Muscle of leg (tissue), 3 donors: ENCODE measurements at regions not wholly inside any gene's neighbourhood (a gene's known extent, or its start where the extent isn't known, plus 50 kb on each side); places are given as distances from the start of the nearest gene placed in this dataset.

Source experiments
- DNase-seq: peaks from one replicate; pipeline ENCODE4 v3.0.0; 2013
- H3K27ac ChIP-seq: one replicate; pipeline ENCODE4 v1.5.1; 2013; ENCODE audit warnings: mild to moderate bottlenecking, low read length, control low read depth
- H3K27me3 ChIP-seq: one replicate; pipeline ENCODE4 v1.6.1; 2013; ENCODE audit warnings: low read length; ENCODE audit not compliant: control insufficient read depth, insufficient read depth
- H3K36me3 ChIP-seq: one replicate; pipeline ENCODE4 v1.6.1; 2013; ENCODE audit warnings: low read length; ENCODE audit not compliant: control insufficient read depth, insufficient read depth
- H3K4me1 ChIP-seq: one replicate; pipeline ENCODE4 v1.6.1; 2013; ENCODE audit warnings: low read length; ENCODE audit not compliant: control insufficient read depth, insufficient read depth
- H3K4me3 ChIP-seq: one replicate; pipeline ENCODE4 v1.5.1; 2013; ENCODE audit warnings: low read length, control low read depth
- H3K9me3 ChIP-seq: replicated peaks from 2 replicates; pipeline ENCODE4 v1.6.1; 2013; ENCODE audit warnings: low read depth, low read length; ENCODE audit not compliant: control insufficient read depth
- WGBS: methylation state at CpG from one replicate; pipeline ENCODE4 v1.1.5; 2013; ENCODE audit warnings: missing lambda C conversion rate; ENCODE audit not compliant: insufficient coverage; 5-methylcytosine and 5-hydroxymethylcytosine counted together

DNA sequence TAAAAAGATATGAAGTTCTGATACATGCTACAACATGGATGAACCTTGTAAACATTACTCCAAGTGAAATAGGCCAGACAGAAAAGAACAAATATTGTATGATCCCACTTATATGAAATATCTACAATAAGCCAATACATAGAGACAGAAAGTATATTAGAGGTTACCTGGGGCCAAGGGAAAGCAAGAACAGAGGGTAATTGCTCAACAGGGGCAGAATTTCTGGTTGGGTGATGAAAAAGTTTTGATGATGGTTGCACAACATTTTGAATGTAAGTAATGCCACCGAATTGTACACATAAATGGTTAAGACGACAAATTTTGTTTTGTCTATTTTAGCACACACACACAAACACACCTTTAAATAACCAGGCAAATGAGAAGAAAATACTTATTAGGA lies 268.4 kb downstream of the FOXO1 start:
- Histone ChIP-seq H3K9me3 (no peaks in the 10 kb centered on the region), H3K4me1 (peaks cover 11% of the 10 kb centered on the region), H3K27ac (no peak overlapping the region), H3K36me3 (no peaks in the 10 kb centered on the region), H3K27me3 (no peaks in the 10 kb centered on the region), H3K4me3 (no peak overlapping the region)
- no CpG with 5 or more reads among the region's 2 CpGs for WGBS
- no peak for DNase-seq

DNA sequence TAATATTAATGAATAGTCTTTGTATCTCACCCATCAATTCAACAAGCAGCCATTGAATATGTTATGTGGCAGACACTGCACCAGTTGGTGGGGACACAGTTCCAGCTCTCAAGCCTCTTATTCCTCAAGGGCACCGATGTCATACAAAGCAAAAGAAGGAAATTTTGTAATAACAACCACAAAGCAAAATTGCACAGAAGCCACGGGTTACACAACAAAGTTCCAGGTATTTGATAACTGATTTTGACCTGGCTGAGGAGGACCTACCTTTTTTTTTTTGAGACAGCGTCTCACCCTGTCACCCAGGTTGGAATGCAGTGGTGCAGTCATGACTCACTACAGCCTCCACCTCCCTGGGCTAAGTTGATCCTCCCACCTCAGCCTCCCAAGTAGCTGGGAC lies 266.7 kb downstream of the FOXO1 start:
- Histone ChIP-seq H3K27me3 (no peaks in the 10 kb centered on the region), H3K27ac (no peak overlapping the region), H3K36me3 (no peaks in the 10 kb centered on the region), H3K9me3 (no peaks in the 10 kb centered on the region), H3K4me3 (no peak overlapping the region), H3K4me1 (peaks cover 16% of the 10 kb centered on the region)
- 80% methylated on average over 1 of the region's 3 CpGs for WGBS
- no peak for DNase-seq

DNA sequence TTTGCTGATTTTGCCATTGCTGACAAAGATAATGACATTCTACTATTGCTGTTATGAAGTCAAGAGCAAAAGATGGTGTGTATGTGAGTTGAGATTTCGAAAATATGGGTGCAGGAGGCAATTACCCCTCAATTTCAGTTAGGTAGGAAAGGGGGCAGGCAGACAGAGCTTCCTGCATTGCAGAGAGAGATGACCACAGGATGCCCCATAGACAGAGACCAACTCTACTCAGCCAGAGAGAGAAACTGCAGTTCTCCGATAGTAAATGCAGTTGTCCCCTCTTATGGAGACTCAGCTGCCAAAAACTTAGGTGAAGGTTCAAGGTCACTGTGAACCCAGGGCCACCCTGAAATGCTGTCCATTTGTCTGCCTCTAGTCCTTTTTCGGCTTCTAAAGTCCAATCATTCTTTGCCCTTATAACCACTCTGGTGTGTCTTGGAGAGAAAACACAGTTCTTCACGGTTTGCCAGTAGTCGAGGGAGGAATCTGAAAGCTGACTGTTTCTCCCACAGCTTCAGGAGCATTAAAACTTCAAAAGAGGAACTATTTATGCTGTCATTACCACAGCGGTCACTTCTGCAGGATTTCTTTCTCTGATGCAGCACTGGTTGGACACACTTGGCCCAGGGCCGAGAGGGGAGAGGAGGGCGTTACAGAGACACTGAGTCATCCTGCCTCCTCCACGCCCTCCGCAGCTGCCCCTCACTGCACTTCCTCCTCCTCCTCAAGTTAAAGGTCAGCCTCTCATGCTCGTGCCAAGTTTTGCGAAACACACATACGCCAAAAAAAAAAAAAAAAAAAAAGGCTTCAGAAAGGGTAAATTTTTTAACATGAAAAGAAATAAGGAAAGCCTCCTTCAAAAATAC lies 264.3 kb downstream of the FOXO1 start:
- H3K27me3 ChIP-seq: no peaks in the 10 kb centered on the region
- H3K27ac ChIP-seq: peak overlapping the region; percentile 73
- peaks cover 16% of the 10 kb centered on the region for H3K4me1 ChIP-seq
- WGBS: 49% methylated on average over 3 of the region's 13 CpGs
- no peaks in the 10 kb centered on the region for H3K9me3 ChIP-seq
- H3K4me3 ChIP-seq: no peak overlapping the region
- H3K36me3 ChIP-seq: no peaks in the 10 kb centered on the region
- peak; percentile 96 for DNase-seq

DNA sequence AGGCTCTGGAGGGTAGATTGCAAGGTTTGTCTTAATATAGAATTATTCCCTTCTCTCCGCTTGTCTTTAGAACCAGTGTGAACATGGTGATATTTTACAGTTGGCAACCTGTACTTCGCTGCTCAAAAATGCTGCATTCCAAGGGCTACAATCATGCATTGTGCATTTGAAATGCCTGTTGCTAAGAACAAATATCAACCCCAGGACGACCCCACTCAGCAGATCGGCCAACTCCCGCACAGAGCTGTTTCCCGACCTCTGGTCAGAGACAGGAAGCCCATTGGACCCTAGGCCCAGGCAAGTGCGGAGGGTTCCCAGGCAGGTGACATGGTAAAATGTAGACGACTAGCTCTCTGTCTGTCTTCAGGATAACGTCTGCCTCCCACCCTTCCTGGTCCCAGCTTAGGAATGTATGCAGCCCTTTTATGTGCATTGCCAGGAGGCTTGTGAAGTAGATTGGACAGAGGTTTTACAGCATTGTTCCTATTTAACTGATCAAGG lies 263.5 kb downstream of the FOXO1 start:
- no peak overlapping the region for H3K4me3 ChIP-seq
- DNase-seq: peak; percentile 46

DNA sequence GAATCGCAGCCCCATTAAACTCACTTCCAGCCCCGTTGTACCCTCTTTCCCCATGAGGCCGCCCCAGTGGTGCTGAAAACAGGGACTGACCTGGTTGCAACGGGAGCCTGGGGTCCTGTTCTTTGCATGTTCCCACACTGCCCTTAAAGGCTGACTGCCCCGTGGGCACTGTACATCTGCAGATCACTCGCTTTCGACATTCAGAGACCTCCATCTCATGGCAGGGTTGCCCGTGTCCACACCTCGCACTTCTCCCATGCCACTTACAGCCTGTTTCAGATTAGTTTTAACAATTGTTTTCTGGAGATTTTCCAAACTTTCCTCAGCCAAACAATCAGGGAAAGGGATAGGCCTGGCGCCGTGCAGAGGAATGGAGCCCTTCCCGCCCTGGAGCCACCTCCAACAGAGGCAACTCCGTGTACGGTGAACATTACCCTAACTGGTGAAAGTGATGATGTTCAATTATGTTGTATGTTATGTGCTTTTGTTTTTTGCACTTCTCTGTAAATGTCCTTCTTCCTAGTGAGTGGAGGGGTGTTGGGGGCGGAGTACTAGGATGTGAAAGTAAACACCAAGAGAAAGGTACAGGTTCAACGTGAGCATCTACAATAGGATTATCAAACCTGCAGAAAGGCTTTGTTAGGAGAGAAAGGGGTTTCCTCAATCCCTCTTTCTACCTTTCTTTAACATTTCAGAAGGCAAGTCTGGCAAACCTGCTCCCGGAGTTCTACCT lies 262.8 kb downstream of the FOXO1 start:
- DNase-seq: no peak
- H3K4me1 ChIP-seq: peaks cover 16% of the 10 kb centered on the region
- 82% methylated on average over 9 of the region's 17 CpGs for WGBS

More for the DNA sequence above, 263.5 kb downstream of the FOXO1 start:
- peak overlapping the region; percentile 73 for H3K27ac ChIP-seq
- H3K4me1 ChIP-seq: peaks cover 16% of the 10 kb centered on the region
- no peaks in the 10 kb centered on the region for H3K36me3 ChIP-seq
- H3K27me3 ChIP-seq: no peaks in the 10 kb centered on the region
- WGBS: 30% methylated on average over 2 of the region's 9 CpGs
- H3K9me3 ChIP-seq: no peaks in the 10 kb centered on the region

DNA sequence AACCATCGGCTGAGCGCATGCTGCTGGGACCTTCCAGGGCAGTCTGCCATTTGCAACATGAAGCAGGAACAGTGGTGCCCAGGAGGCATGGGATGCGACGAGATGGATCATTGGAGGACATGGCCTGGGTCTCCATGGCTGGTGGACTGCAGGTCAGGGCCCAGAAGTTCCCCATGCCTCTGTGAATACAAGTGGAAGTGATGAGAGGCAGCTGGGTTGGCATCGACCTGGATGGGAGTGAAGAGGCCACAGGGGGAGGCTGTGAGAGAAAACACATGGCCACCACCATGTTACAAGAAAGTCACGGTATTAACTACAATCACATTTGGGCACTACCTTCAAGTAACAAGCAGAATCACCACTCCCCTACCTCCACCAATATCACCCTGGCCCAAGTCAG lies 262.0 kb downstream of the FOXO1 start:
- no peaks in the 10 kb centered on the region for H3K27me3 ChIP-seq
- no peak for DNase-seq
- H3K4me1 ChIP-seq: peaks cover 16% of the 10 kb centered on the region
- no peaks in the 10 kb centered on the region for H3K9me3 ChIP-seq
- no peak overlapping the region for H3K4me3 ChIP-seq
- H3K27ac ChIP-seq: no peak overlapping the region
- 87% methylated on average over 5 of the region's 6 CpGs for WGBS
- H3K36me3 ChIP-seq: no peaks in the 10 kb centered on the region

More for the DNA sequence above, 262.8 kb downstream of the FOXO1 start:
- Histone ChIP-seq H3K36me3 (no peaks in the 10 kb centered on the region), H3K4me3 (no peak overlapping the region), H3K27ac (no peak overlapping the region), H3K9me3 (no peaks in the 10 kb centered on the region), H3K27me3 (no peaks in the 10 kb centered on the region)

DNA sequence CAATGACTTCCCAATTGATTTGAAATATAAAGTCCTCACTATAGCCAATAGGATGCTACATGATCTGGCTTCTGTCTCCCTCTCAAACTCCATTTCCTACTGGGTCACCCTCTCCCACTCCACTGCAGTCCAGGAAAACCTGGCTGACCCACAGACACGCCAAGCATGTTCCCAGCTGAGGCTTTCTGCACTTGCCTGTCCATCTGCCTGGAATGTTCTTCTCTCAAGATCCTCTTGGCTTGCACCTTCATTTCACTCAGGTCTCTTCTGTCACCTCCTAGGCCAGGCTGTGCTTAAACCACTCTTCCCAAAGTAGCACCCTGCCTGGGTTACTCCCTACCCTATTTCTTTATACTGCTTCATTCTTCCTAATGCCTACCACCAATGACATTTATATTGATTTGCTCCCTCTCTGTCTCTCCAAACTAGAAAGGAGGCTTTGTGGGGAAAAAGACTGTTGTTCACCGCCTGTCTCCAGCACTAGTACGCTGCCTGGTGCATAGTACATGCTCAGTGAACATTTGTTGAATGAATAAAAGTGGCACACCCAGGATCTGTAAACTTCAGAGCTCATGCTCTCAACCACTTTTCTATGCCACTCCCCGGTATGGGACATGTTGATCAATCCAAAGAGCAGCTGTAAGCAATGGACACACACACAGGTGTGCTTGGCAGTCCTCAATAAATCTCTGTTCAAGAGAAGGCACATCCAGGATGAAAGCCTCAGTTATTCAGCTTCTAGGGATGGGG lies 261.3 kb downstream of the FOXO1 start:
- H3K9me3 ChIP-seq: no peaks in the 10 kb centered on the region
- peaks cover 16% of the 10 kb centered on the region for H3K4me1 ChIP-seq
- no peak for DNase-seq
- no peaks in the 10 kb centered on the region for H3K27me3 ChIP-seq
- no peaks in the 10 kb centered on the region for H3K36me3 ChIP-seq
- no peak overlapping the region for H3K27ac ChIP-seq
- WGBS: 86% methylated on average over 1 of the region's 4 CpGs
- no peak overlapping the region for H3K4me3 ChIP-seq

DNA sequence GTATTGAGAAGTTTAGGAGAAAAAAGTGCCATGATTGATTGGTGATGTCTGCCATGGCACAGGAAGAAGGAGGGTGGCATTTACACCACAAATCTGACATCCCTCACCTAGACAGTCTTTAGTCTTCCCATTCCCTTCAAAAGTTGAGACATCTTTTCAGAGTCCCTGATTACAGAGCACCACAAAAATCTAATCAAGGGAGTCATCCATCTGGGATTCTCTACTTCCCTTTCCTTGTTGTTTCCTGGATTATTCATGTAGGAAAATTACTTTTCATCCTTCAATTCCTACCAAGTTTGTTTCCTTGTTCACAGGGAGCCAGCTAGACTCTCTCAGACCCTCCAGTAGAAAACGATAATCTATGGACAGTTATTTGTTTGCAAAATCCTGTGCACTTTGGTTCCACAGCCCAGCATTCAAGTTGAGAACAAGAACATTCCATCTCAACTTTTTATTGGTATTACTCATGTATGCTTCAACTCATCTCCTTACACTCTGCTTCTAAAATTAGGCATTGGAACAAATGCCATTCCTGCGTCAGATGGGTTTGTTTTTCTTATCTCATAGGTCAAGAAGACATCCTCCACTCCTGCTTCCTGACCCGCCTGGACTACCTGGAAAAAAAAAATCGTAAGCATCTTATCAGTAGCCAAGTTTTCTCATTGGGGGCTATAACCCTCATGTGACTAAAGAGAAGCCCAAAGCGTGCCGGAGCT lies 259.9 kb downstream of the FOXO1 start:
- Histone ChIP-seq H3K27ac (no peak overlapping the region), H3K27me3 (no peaks in the 10 kb centered on the region), H3K4me1 (peaks cover 16% of the 10 kb centered on the region), H3K9me3 (no peaks in the 10 kb centered on the region), H3K36me3 (no peaks in the 10 kb centered on the region), H3K4me3 (no peak overlapping the region)
- 90% methylated on average over 3 of the region's 6 CpGs for WGBS
- no peak for DNase-seq

DNA sequence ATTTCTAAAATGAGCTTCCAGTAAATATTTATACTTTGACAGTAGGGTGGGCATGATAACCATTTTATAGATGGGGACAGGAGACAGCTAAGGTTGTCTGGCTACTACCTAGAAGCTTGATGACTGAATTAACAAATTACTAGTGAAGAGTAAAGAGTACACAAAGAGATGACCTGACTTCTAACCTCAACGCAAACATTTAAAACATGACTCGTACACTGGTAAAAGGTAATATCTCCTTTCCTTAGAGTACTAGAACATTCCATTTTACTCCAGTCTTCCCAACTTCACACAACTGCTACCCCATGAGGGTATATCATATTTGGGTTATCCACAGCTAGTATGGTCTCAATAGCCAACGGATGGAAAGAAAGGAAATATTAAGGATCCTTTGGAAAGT lies 258.9 kb downstream of the FOXO1 start:
- peaks cover 8% of the 10 kb centered on the region for H3K4me1 ChIP-seq
- no peak overlapping the region for H3K4me3 ChIP-seq
- no CpG with 5 or more reads among the region's 3 CpGs for WGBS
- no peak for DNase-seq
- no peaks in the 10 kb centered on the region for H3K9me3 ChIP-seq
- H3K36me3 ChIP-seq: no peaks in the 10 kb centered on the region
- H3K27me3 ChIP-seq: no peaks in the 10 kb centered on the region
- no peak overlapping the region for H3K27ac ChIP-seq
